Lung (tissue), 11 donors: ENCODE measurements at regions not wholly inside any gene's neighbourhood (a gene's known extent, or its start where the extent isn't known, plus 50 kb on each side); places are given as distances from the start of the nearest gene placed in this dataset.

ENCODE experiments used
- ATAC-seq: fragments of 200-7000 bp; cut with Tn5 transposase; one replicate; pipeline ENCODE4 v1.9.1; 2020; ENCODE audit warnings: moderate number of reproducible peaks; ENCODE audit not compliant: insufficient read depth, low FRiP score
- DNase-seq, 3 donors: peaks; one replicate each; pipeline ENCODE4 v3.0.0-alpha.2; 2013 to 2017
- H3K27ac ChIP-seq, 2 donors: one replicate each; pipeline ENCODE4 v1.5.1; 2013; ENCODE audit warnings: mild to moderate bottlenecking in 2 of 2, moderate library complexity in 2 of 2, control low read depth in 1 of 2, inconsistent platforms in 1 of 2, low read depth in 1 of 2, low read length in 1 of 2
- H3K27me3 ChIP-seq, 3 donors: one replicate each; pipeline ENCODE4 v1.5.1; 2013; ENCODE audit warnings: low read length in 2 of 3; ENCODE audit not compliant: control insufficient read depth in 3 of 3, insufficient read depth in 3 of 3
- H3K36me3 ChIP-seq, 4 donors: one replicate each; pipeline ENCODE4 v1.5.1; 2013; ENCODE audit warnings: low read length in 4 of 4, mild to moderate bottlenecking in 1 of 4, moderate library complexity in 1 of 4; ENCODE audit not compliant: control insufficient read depth in 4 of 4, insufficient read depth in 4 of 4
- H3K4me1 ChIP-seq, 5 donors: one replicate each; pipeline ENCODE4 v1.5.1; 2013; ENCODE audit warnings: low read length in 5 of 5, mild to moderate bottlenecking in 2 of 5, moderate library complexity in 1 of 5; ENCODE audit not compliant: control insufficient read depth in 5 of 5, insufficient read depth in 5 of 5
- H3K4me3 ChIP-seq: one replicate; pipeline ENCODE4 v1.5.1; 2013; ENCODE audit warnings: mild to moderate bottlenecking, control low read depth, moderate library complexity
- H3K9ac ChIP-seq, 2 donors: one replicate each; pipeline ENCODE4 v1.5.1; 2013; ENCODE audit warnings: low read length in 2 of 2, control low read depth in 1 of 2; ENCODE audit not compliant: insufficient read depth in 1 of 2
- H3K9me3 ChIP-seq, 4 donors: one replicate each; pipeline ENCODE4 v1.5.1; 2013; ENCODE audit warnings: low read length in 3 of 4, mild to moderate bottlenecking in 1 of 4, moderate library complexity in 1 of 4; ENCODE audit not compliant: control insufficient read depth in 4 of 4, insufficient read depth in 3 of 4
- WGBS, 2 donors: extraction: QIAGEN DNeasy Blood & Tissue Kit; methylation state at CpG; one replicate each; pipeline ENCODE4 v1.1.7; 2013; 5-methylcytosine and 5-hydroxymethylcytosine counted together
- TF ChIP-seq, protein P1 (sequence below): IDR thresholded peaks from 2 replicates; pipeline ENCODE4 v1.5.1; 2012; ENCODE audit warnings: mild to moderate bottlenecking; ENCODE audit errors: control extremely low read depth, extremely low read depth
- donor health status: control.
- donor health status: control.
- donor health status: Bipolar disorder and iron deficiency.
- donor health status: healthy.
- donor health status: DM: yes; HTN: yes; CAD: no.

- Histone ChIP-seq H3K27ac (no peak overlapping the region), H3K4me1 (no peaks in the 10 kb centered on the region), H3K4me3 (no peak overlapping the region), H3K9me3 (no peaks in the 10 kb centered on the region), H3K9ac (no peak overlapping the region), H3K36me3 (no peaks in the 10 kb centered on the region), H3K27me3 (no peaks in the 10 kb centered on the region)
- TF ChIP-seq, protein P1, sequence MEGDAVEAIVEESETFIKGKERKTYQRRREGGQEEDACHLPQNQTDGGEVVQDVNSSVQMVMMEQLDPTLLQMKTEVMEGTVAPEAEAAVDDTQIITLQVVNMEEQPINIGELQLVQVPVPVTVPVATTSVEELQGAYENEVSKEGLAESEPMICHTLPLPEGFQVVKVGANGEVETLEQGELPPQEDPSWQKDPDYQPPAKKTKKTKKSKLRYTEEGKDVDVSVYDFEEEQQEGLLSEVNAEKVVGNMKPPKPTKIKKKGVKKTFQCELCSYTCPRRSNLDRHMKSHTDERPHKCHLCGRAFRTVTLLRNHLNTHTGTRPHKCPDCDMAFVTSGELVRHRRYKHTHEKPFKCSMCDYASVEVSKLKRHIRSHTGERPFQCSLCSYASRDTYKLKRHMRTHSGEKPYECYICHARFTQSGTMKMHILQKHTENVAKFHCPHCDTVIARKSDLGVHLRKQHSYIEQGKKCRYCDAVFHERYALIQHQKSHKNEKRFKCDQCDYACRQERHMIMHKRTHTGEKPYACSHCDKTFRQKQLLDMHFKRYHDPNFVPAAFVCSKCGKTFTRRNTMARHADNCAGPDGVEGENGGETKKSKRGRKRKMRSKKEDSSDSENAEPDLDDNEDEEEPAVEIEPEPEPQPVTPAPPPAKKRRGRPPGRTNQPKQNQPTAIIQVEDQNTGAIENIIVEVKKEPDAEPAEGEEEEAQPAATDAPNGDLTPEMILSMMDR, result no peak
- no peak for DNase-seq
- 72 to 85% methylated on average over 2 of the region's 2 CpGs for WGBS, 2 donors
- no peak for ATAC-seq
Measured at GRCh38 chr2:180728928-180729559, 251.4 kb upstream of the UBE2E3 start.

- Histone ChIP-seq H3K4me1 (no peaks in the 10 kb centered on the region), H3K4me3 (no peak overlapping the region), H3K36me3 (no peaks in the 10 kb centered on the region), H3K27me3 (no peaks in the 10 kb centered on the region), H3K9me3 (no peaks in the 10 kb centered on the region), H3K9ac (no peak overlapping the region), H3K27ac (no peak overlapping the region)
- ATAC-seq (no peak), DNase-seq (no peak)
- WGBS, 2 donors, result 81 to 89% methylated on average over 3 of the region's 3 CpGs
- TF ChIP-seq, protein P1, result no peak
Measured at GRCh38 chr2:180723712-180724111, 256.7 kb upstream of the UBE2E3 start.

DNA sequence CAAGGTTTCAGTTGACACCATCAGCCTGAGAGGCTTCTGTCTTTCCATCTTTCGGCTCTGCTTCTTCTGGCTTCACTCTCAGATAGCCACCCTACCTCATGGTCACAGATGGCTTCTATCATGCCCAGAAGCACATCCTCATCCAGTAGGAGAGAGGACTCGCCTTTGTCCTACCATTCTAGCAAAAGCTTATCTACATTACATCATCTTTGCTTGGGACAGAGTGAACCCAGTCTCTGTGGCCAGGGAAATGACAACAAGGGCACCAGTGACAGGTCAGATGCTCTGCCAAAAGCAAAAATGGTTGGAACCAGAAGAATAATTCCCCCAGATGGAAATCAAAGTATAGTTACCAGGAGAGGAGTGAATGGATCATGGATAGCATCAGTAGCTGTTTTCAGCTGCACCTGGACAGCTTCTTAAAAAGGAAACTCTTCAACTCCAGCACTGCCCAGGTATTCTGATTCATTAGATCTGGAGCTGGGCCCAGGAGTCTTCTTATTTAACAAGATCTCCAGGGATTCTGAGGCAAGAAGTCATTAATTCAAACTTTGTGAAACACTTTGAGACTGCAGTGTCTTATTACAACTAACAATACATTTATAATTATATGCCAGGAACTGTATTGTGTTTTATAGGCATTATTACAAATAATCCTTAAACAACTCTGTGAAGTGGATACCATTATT, 257.7 kb upstream of the UBE2E3 start:
- no peak overlapping the region for H3K4me3 ChIP-seq
- H3K9ac ChIP-seq, result no peak overlapping the region
- TF ChIP-seq, protein P1, result no peak
- ATAC-seq (no peak), DNase-seq (no peak)
- no peaks in the 10 kb centered on the region for H3K27me3 ChIP-seq
- no peaks in the 10 kb centered on the region for H3K9me3 ChIP-seq
- H3K4me1 ChIP-seq, result no peaks in the 10 kb centered on the region
- H3K36me3 ChIP-seq, result no peaks in the 10 kb centered on the region
- H3K27ac ChIP-seq, result no peak overlapping the region
- 73 to 80% methylated on average over 2 of the region's 2 CpGs for WGBS, 2 donors
